NCI-H1694 treated with DMSO at 0.1 percent for 48 hours (cell line): ENCODE measurements at regions not wholly inside any gene's neighbourhood (a gene's known extent, or its start where the extent isn't known, plus 50 kb on each side); places are given as distances from the start of the nearest gene placed in this dataset.
"Not testable (repeated sequence)": the region's sequence is repeated elsewhere in the genome, so short reads cannot be mapped to it uniquely, and the experiment has no call there.

Experiments used
- DNase-seq: peaks from one replicate; lab custom pipeline; 2025; lab: John Stamatoyannopoulos, UW

DNA sequence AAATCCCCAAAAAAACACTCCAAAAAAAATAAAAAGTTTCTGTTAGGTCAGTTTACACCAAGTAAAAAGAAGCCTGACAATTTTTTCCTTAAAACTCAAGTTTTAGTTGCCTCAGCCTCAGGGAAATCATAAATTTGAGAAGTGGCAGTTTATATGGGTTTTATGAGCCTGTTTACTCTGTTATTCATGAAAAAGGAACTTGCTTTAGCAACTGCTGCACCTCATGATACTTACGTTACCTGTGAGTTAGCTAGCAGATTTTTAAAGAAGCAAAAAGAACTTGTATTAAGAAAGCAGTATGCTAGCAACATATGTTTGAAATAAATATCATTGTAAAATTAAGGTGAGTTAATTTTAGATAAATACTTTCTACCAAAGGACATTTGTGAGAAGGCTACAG lies 1264.5 kb upstream of the PHF14 start:
- no peak for DNase-seq

DNA sequence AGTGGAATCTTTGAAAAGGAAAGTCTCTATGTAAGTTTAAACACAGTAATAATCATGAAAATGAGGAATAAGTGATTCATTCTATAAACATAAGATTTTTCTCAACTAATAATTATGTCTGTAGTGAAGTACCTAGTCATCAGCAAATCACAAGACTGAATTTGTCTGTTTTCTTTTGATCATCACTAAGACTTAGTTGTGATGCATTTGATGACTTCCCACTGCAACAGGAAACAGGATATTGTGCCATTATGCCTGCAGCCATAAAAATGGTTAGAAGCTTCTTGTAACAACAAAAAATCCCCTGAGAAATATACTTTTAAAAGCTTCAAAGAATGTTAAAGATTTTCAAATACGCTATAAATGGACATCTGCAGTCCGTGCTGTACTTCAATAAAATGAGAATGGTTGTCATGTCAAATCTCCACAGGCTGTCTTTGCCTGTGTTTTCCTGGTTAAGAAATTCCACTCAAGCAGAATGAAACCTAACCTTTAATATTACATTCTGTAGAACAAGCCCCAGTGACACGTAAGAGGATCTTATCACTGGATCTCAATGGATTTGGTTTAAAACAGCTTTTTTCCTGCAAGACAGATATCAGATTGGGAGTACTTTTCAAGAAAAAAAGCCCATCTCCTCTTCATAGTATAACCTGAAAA lies 1262.3 kb upstream of the PHF14 start:
- no peak for DNase-seq

DNA sequence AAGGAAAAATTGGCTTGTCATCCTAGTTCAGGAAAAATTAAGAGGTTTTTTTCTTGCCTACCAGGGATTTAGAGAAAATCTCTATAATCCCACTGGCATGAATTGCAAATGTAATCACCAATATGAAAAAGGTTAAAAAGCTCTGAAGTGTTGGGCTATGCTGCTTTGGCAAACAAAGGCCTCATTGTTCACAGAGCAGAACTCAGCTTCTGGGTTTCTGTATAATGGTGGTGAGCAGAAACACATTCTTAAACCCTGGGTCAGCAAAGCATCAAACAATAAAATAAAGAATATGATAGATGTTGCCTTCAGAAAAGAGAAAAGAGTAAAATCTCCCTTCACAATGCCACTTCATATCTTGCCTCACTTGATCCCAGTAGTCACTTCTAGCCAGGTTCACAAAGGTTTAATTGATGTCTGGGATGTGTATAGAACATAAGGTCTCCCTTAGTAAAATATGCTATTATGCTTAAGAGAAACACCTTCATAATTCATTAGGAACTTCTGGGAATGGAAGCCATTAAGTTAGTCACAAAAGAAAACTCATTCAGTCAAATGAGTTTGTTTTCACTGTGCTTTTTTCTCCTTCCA lies 1255.5 kb upstream of the PHF14 start:
- DNase-seq = no peak

DNA sequence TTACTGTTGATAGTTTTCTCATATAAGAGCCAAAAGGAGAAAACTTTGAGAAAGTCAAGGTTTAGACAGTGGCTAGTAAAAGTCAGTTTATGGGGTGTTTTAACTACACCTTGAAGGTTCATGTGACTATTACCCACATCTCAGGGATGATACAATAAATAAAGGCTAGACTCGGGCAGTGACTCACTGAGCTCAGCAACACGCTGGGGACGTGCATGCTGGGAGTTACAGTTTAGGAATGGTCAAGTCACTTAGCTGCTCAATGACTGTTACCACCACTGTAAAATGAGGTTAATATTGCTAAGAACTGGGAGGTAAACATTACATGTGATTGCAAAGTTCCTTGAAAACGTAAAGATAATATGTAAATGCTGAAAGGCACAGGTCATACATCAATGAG lies 1254.4 kb upstream of the PHF14 start:
- DNase-seq = no peak

DNA sequence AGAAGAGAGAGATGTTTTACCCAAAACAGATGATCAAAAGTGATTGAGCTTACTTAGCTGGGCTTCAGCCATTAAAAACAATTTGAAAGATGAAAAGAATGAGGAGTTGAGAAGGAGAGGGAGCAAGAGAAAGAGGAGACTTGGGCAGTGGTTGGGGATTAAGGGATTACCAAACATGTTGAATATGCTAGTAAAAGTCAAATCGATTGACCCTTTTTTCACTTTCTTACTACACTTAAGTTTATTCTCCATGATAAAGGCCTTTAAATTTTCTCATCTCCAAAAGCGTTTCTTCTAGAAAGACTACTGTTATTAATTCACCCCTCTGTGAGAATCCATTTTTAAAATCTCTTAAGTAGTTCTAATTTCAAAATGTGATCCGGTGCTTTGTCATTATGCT lies 1254.0 kb upstream of the PHF14 start:
- DNase-seq = no peak

DNA sequence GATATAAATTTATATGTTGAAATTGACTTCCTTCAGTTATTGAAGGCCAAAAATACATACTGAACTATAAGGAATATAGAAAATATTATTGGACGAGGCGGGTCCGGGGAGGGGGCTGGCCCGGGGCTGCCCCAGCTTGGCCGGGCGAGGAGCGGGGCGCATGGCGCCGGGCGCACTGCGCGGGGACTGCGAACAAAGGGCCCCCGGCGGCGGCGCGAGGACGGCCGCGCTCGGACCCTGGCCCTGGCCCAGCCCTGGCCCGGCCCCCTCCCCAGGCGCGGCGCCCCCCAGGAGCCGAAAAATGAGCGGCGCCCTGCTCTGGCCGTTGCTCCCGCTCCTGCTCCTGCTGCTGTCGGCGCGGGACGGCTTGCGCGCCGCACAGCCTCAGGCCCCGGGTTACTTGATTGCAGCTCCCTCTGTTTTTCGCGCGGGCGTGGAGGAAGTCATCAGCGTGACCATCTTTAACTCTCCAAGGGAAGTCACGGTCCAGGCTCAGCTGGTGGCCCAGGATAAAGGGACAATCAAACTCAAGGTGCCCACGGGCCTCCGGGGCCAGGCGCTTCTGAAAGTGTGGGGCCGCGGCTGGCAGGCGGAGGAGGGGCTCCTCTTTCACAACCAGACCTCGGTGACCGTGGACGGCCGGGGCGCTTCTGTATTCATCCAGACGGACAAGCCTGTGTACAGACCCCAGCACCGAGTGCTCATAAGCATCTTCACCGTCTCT lies 1247.6 kb upstream of the PHF14 start:
- DNase-seq = not testable (repeated sequence)

DNA sequence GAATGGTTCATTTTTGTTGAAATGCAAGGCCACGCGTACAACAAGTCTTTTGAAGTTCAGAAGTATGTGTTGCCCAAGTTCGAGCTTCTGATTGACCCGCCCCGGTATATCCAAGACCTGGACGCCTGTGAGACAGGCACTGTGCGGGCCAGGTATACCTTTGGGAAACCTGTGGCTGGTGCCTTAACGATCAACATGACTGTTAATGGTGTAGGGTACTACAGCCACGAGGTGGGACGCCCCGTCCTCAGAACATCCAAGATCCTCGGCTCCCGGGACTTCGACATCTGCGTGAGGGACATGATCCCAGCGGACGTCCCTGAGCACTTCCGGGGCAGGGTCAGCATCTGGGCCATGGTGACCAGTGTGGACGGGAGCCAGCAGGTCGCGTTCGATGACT lies 1246.9 kb upstream of the PHF14 start:
- DNase-seq = not testable (repeated sequence)

DNA sequence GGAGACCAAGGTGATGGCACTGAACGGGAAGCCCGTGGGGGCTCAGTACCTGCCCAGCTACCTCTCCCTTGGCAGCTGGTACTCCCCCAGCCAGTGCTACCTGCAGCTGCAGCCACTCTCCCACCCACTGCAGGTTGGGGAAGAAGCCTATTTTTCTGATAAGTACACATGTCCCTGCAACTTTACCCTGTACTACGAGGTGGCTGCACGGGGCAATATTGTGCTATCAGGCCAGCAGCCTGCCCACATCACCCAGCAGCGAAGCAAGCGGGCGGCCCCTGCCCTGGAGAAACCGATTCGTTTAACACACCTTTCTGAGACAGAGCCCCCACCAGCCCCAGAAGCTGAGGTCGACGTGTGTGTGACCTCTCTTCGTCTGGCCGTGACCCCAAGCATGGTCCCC lies 1246.2 kb upstream of the PHF14 start:
- not testable (repeated sequence) for DNase-seq

DNA sequence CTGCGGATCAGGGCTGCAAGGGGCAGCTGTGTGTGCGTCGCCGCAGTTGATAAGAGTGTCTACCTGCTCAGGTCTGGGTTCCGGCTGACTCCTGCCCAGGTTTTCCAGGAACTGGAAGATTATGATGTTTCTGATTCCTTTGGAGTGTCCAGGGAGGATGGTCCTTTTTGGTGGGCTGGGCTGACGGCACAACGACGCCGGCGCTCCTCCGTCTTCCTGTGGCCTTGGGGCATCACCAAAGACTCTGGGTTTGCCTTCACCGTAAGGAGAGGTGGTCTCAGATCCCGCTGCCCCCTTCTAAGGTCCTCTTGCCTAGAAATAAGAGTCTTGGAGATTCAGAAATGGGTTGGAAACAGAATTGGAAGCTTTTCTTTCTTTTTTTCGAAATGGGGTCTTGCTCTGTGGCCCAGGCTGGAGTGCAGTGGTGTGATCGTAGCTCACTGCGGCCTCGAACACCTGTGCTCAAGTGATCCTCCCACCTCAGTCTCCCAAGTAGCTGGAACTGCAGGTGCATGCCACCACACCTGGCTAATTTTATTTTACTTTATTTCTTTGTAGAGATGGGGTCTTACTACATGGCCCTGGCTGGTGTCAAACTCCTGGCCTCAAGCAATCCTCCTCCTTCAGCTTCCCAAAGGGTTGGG lies 1245.5 kb upstream of the PHF14 start:
- not testable (repeated sequence) for DNase-seq

DNA sequence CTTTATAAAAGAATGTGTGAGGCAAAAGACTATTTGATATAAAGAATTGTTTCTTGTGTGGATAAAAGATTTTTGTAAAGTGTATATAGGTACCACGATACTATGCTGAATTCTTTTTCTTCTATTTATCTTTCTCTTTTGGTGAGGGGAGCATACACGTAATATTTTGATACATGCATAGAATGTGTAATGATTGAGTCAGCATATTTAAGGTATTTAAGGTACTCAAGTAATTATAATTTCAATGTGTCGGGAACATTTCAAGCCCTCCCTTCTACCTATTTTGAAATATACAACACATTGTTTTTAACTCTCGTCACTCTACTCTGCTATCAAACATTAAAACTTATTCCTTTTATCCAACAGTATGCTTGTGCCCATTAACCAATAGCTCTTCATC lies 1221.6 kb upstream of the PHF14 start:
- no peak for DNase-seq

DNA sequence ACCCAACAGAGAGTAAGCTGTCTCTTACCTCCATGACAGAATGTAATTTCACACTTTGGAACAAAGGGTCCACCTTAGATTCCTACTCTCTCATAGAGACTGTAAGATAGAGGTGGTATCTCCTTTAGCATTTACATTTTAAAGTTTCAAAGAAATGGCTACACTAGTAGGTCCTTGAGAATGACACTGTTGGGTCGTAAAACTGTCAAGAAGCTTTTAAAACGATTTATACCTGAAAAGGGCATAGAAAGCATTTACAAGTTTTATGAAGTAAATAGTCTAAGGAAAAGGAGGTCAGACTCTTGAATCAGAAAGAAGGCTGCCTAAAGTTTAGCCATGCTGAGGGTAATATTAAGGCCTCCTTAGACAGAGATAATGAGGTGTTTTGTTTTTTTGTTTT lies 1212.4 kb upstream of the PHF14 start:
- no peak for DNase-seq

DNA sequence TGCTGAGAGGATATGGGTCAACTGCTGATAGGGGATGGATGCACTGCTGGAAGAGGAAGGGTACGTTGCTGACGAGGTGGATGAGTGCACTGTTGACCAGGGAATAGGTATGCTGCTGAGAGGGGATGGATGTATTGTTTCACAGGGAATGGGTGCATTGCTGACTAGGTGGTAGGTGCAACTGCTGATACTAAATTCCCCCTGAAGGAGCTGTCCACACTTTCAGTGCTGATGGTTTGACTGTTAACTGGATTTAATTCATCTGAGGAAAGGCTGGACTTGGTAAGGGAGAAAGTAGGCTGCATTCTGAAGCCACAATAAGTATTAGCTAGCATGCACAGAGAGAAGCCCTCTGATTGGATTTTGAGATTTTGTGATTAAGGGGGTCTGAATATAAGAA lies 1196.8 kb upstream of the PHF14 start:
- no peak for DNase-seq

DNA sequence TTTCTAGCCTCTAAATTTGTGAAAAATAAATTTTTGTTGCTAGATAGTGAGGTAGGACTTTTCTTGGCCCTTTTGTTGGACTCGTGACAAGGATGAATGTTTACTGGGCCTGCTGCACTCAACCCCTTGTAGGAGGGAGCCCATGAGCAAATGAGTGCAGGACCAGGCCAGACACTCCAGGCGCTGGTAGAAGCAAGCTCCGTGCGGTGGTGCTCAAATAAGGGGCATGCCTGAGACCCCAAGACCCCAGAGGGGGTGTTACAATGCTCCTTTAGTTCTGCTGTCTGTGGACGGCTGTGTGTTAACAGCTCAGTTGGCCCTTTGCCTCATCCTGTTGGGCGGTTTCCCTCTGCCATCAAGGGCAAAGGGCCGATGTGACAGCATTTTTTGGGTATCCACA lies 1195.3 kb upstream of the PHF14 start:
- no peak for DNase-seq

DNA sequence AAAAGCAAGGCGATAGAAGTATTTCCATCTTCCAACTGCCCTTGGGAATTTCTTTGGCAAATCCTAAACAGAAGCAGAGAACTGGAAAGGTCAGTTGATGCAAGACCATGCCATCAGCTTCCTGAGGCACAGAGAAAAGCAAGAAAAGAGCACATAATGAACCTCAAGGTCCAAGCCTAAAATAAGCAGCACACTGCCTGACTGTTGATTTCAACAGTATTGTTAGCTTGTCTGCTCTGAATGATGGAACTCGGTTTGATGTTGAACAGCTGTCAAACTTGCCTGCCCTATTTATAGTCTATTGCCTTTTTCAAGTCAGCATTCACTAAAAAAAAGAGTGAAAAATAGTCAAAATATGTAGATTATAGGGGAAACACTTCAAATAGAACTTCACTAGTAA lies 1192.0 kb upstream of the PHF14 start:
- DNase-seq = no peak

DNA sequence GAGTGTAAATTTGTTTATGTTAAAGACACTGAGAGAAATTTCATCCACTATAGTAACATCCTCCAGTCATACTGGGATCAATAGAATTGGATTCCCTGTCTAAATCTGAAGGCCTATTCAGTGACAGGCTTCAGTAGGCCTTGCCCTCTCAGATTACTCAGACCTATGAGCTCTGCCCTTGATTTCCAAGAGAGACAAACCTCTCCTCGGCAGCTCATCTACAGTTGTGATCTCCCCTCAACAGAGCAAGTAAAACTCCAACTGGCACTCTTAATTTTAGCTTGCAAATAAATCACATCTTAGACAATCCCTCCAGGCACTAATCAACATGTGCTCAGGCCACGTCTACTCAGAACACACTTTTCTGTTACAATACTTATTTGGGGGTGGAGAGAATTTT lies 1191.4 kb upstream of the PHF14 start:
- no peak for DNase-seq

DNA sequence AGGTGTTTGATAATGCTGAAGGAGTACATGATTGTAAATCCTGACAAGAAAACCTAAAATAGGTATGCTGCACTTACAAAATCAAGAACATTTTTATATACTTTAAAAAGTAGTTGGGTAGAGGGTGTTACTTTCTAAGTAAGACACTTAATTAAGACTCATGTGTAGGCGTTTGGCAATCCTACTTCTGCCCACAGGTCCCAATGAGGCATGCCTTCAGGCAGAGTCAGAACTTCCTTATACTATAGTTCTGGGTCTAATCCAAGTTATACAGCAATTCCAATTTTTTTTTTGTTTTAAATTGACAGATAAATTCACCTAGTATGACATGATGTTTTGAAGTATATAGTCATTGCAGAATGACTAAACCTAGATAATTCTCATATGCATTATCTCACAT lies 1188.5 kb upstream of the PHF14 start:
- DNase-seq = no peak

DNA sequence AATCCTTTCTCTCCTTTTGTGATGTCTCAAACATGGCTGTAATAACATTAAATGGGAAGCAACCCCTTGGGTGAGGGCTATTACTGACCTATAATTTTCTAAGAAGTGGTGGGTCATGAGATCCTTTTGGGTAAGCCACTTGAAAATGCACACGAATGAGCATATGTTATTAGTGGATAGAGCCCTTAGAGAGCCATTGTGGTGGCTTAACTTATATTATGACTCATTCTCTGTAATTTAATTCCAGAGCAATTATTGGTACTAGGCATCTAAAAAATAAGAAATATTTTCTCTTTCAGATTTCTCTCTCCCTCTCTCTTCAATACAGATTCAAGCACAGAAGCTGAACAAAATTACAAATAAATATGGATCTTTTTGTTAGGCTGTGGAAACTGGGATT lies 1177.4 kb upstream of the PHF14 start:
- DNase-seq = no peak

DNA sequence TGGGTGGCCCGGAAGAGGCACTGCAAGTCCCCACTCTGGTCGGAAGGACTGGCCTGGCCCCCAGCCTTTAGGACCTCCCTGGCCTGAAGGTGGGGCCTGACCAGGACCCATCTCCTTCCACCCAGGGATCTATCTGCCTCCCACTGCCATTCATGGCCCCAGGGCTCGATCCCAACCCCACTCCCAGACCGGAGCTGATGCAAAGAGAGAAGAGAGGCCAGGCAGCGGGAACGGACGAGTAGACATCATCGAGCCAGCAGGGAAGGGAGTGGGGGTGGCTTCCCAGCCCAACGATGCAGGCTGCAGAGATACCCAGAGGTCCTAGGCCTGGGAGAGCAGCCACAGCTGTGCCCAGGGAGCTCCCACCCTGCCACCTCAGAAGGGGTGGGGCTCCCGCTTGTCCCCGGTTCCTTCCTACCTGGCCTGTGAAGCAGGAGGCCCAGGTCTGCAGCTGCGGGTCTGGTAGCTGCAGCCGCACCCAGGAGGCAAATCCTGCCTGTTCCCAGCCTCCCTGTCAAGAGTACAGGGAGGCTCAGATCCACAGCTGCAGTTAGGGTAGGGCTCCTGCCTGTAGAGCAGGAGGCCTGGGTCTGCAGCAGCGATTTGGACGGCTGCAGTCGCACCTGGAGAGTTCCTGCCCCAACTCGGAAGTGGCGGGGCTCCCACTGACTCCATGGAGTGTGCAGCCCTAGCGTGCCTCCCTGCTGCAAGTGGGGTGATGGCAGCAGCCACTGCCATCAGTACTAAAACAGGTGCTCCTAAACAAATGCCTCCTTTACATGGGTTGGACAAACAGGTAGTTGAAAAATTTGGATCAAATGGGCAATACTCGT lies 1151.0 kb upstream of the PHF14 start:
- DNase-seq = no peak

DNA sequence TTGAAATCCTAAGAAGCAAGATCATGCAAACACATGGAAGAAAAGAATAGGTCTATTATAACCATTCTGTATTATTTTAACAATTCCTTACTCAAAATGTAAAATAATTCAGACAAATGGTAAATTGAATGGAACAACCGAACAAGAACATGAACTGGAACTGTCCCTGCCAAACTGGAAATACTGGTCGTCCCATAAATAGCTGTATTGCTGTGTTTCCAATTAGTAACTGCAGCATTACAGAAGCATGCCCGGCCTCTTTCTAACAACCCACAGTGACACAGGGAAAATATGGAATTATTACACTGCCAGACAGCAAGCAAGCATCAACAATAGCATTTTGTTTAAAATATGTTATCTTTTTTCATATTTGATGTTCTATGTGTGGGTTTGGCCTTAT lies 1138.5 kb upstream of the PHF14 start:
- DNase-seq = no peak

DNA sequence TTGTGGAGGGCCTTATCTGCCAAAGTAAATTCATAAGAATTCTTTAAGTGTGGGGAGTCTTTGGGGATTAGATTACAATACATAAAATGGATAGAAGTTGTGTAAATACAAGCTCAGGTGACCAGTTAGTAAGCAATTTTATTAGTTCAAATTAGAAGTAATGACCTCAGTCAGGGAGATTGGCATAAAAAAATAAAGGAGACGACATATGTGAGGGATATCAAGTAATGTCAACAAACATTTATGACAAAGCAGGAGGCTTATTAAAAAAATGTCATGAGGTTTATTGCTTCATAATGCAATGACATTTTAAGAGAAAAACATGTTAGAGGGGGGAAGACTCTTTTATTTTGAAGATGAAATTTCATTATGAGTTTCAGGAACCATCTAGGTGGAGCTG lies 1137.0 kb upstream of the PHF14 start:
- DNase-seq = no peak

DNA sequence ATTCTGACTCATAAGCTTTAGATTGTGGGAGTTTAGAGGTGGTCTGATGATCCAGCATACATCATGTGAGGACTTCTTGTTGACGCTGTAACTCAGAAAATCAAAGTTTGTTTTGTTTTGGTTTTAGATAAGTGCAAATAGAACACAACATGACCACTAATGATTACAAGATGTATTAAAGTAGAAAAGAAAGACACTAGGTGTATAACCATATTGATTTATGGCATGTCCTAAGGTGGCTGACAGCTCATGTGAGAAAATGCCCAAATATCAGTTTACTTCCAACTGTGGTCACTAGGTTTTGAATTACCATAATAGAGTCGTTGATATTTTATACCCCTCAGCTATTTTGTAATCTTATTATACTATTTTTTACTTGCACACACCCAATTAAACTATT lies 1131.4 kb upstream of the PHF14 start:
- DNase-seq = no peak

DNA sequence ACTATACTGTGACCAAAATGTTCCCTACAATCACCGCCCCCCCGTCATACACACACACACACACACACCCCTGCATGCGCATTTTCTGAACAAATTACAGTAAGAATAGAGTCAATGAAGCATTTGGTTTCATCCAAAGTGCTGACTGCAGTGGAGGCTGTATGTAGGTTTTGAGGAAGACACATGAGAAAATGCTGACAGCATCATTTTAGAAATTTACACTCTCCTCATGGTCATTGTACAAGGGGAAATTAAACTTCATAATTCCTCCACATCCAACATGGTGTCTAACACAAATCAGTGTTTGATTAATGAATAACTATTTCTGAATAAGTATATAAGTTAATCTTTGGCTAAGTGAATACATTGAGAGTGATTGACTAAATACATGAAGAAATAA lies 1126.8 kb upstream of the PHF14 start:
- no peak for DNase-seq
